Thyroid gland (tissue), 4 donors: ENCODE measurements at regions not wholly inside any gene's neighbourhood (a gene's known extent, or its start where the extent isn't known, plus 50 kb on each side); places are given as distances from the start of the nearest gene placed in this dataset.

Experiments used
- DNase-seq, 2 donors: peaks; one replicate each; pipeline ENCODE4 v3.0.0-alpha.2; 2019
- H3K27ac ChIP-seq, 3 donors: fragments of 200-600 bp; sonication (generic); 1 replicate in 2 of 3; 2 replicates in 1 of 3; pipeline ENCODE4 v1.5.1; 2016 to 2019; ENCODE audit warnings: mild to moderate bottlenecking in 1 of 3, moderate library complexity in 1 of 3
- H3K27me3 ChIP-seq: fragments of 200-600 bp; sonication (generic); one replicate; pipeline ENCODE4 v1.5.1; 2019
- H3K36me3 ChIP-seq, 2 donors: fragments of 200-600 bp; sonication (generic); one replicate each; pipeline ENCODE4 v1.5.1; 2016 to 2019
- H3K4me1 ChIP-seq, 2 donors: fragments of 200-600 bp; sonication (generic); one replicate each; pipeline ENCODE4 v1.5.1; 2017 to 2019
- H3K4me3 ChIP-seq, 3 donors: fragments of 200-600 bp; sonication (generic); replicated peaks in 1 of 3; 1 replicate in 2 of 3; 2 replicates in 1 of 3; pipeline ENCODE4 v1.5.1; 2016; ENCODE audit warnings: mild to moderate bottlenecking in 1 of 3
- H3K9me3 ChIP-seq: fragments of 200-600 bp; sonication (generic); one replicate; pipeline ENCODE4 v1.5.1; 2017
- POLR2A ChIP-seq, 2 donors: fragments of 450-650 bp; IDR thresholded peaks; one replicate each; pipeline ENCODE4 v1.6.1; 2017; ENCODE audit warnings: antibody characterized with exemption in 2 of 2, mild to moderate bottlenecking in 2 of 2, moderate library complexity in 1 of 2
- WGBS, 2 donors: methylation state at CpG; one replicate each; pipeline ENCODE4 v1.1.5; 2017; 5-methylcytosine and 5-hydroxymethylcytosine counted together
- intact Hi-C: fragments of 100-400 bp; cut with DNase I; formaldehyde crosslinking; loops from one replicate; pipeline ENCODE4 v1.15.1; 2023
- TF ChIP-seq, protein P1 (sequence below), 6 experiments: fragments of 200-600 bp in 3 of 6; fragments of 450-650 bp in 3 of 6; sonication (generic) in 3 of 6; IDR thresholded peaks; one replicate each; pipeline ENCODE4 v1.5.1; 2016 to 2019; ENCODE audit warnings: antibody characterized with exemption in 6 of 6, mild to moderate bottlenecking in 2 of 6, inconsistent platforms in 1 of 6, moderate library complexity in 1 of 6

DNA sequence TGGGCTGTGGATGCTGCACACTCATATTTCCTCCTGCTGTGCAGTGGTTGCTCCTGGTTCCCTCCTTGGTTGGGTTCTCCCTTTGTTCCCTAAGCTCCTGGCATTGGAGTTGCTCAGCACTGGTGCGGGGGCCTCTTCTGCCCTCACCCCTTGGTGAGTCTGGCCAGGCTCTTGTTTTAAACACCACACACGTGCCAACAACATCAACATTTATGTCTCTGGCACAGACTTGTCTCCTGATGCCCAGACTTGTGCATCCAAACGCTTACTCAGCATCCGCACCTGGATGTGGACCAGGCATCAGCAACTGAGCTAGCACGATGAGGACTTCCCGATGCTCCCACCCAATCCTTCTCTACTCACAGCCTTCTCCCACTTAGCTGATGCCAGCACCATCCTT is 627.6 kb downstream of the NPHP4 start:
- no peaks in the 10 kb centered on the region for H3K36me3 ChIP-seq
- WGBS, 2 donors, result 82 to 88% methylated on average over 6 of the region's 6 CpGs
- no peaks in the 10 kb centered on the region for H3K9me3 ChIP-seq
- TF ChIP-seq, protein P1, sequence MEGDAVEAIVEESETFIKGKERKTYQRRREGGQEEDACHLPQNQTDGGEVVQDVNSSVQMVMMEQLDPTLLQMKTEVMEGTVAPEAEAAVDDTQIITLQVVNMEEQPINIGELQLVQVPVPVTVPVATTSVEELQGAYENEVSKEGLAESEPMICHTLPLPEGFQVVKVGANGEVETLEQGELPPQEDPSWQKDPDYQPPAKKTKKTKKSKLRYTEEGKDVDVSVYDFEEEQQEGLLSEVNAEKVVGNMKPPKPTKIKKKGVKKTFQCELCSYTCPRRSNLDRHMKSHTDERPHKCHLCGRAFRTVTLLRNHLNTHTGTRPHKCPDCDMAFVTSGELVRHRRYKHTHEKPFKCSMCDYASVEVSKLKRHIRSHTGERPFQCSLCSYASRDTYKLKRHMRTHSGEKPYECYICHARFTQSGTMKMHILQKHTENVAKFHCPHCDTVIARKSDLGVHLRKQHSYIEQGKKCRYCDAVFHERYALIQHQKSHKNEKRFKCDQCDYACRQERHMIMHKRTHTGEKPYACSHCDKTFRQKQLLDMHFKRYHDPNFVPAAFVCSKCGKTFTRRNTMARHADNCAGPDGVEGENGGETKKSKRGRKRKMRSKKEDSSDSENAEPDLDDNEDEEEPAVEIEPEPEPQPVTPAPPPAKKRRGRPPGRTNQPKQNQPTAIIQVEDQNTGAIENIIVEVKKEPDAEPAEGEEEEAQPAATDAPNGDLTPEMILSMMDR (IDR thresholded peaks at IDR 0.05), result no peak
- TF ChIP-seq POLR2A (IDR thresholded peaks at IDR 0.05), result no peak
- H3K27me3 ChIP-seq, result no peaks in the 10 kb centered on the region
- H3K4me3 ChIP-seq, result no peak overlapping the region
- intact Hi-C loops, result no loop called here
- DNase-seq, result no peak
- peaks cover 5 to 8% of the 10 kb centered on the region in 2 donors for H3K4me1 ChIP-seq
- H3K27ac ChIP-seq, result no peak overlapping the region

DNA sequence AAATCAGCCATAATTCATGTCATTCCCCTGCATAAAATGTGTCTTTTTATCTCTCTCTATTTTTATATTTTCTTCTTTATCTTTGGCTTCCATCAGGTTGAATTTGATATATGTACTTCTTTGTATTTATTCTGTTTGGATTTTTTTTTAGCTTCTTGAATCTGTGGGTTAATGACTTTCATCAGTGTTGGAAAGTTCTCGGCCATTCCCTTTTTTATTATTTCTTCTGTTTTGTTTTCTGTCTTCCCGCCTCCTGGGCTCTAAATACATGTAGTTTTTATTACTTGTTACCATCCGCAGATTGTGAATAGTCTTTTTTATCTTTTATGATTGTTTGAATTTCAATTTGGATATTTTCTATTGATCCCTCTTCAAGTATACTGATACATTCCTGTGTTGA is 637.5 kb downstream of the NPHP4 start:
- Histone ChIP-seq H3K4me1 (no peaks in the 10 kb centered on the region), H3K27ac (no peak overlapping the region), H3K36me3 (no peaks in the 10 kb centered on the region), H3K27me3 (no peaks in the 10 kb centered on the region), H3K4me3 (no peak overlapping the region), H3K9me3 (no peaks in the 10 kb centered on the region)
- TF ChIP-seq, protein P1 (IDR thresholded peaks at IDR 0.05), result no peak
- TF ChIP-seq POLR2A (IDR thresholded peaks at IDR 0.05), result no peak
- 80 to 84% methylated on average over 3 of the region's 3 CpGs for WGBS, 2 donors
- intact Hi-C loops, result no loop called here
- DNase-seq, result no peak

DNA sequence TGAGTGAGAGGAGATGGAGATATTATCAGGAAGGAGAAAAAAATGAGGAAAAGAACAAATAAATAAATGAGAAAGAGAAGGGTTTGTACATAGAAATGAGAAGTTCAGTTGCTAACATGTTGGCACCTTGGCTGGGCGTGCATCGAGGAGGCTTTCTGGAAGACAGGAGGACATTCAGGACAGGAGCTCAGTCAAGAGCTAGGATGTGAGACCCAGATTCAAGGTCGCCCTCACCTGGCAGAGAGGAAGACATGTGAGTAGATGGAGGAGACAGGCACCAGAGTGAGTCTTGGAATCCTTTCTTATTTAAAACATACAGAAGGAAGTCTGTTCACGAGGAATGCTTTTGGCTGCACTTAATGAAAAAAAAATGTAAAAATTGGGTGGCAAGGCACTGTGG is 640.9 kb downstream of the NPHP4 start:
- 73 to 74% methylated on average over 4 of the region's 4 CpGs for WGBS, 2 donors

DNA sequence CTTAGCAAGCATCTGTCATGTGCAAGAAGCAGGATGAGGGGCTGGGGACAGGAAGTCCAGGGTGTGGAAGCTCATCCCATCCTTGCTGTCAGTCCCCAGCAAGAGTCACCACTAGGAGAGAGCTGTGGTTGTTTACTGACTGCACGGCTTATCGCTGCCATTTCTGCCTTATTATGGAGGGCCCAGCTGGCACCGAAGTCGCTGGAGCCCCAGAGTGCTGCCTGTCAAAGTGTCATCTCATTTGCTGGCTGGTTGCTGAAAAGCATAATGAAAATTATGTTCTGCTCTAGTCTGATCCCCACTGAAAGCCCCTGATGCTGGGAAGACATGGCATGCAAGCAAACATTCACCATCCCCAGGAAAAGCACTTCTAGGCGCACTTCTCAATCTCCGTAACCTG is 642.7 kb downstream of the NPHP4 start:
- Histone ChIP-seq H3K27me3 (no peaks in the 10 kb centered on the region), H3K4me3 (no peak overlapping the region), H3K4me1 (no peaks in the 10 kb centered on the region), H3K27ac (no peak overlapping the region), H3K36me3 (no peaks in the 10 kb centered on the region), H3K9me3 (no peaks in the 10 kb centered on the region)
- WGBS, 2 donors, result 77 to 91% methylated on average over 6 of the region's 6 CpGs
- intact Hi-C loops, result no loop called here
- no peak for DNase-seq
- TF ChIP-seq, protein P1 (IDR thresholded peaks at IDR 0.05), result no peak
- TF ChIP-seq POLR2A (IDR thresholded peaks at IDR 0.05), result no peak

More for the DNA sequence above, 640.9 kb downstream of the NPHP4 start:
- Histone ChIP-seq H3K4me3 (no peak overlapping the region), H3K27me3 (no peaks in the 10 kb centered on the region), H3K9me3 (no peaks in the 10 kb centered on the region), H3K36me3 (no peaks in the 10 kb centered on the region), H3K4me1 (no peaks in the 10 kb centered on the region), H3K27ac (no peak overlapping the region)
- intact Hi-C loops, result no loop called here
- no peak for DNase-seq
- no peak for TF ChIP-seq POLR2A (IDR thresholded peaks at IDR 0.05)
- TF ChIP-seq, protein P1 (IDR thresholded peaks at IDR 0.05), result no peak

DNA sequence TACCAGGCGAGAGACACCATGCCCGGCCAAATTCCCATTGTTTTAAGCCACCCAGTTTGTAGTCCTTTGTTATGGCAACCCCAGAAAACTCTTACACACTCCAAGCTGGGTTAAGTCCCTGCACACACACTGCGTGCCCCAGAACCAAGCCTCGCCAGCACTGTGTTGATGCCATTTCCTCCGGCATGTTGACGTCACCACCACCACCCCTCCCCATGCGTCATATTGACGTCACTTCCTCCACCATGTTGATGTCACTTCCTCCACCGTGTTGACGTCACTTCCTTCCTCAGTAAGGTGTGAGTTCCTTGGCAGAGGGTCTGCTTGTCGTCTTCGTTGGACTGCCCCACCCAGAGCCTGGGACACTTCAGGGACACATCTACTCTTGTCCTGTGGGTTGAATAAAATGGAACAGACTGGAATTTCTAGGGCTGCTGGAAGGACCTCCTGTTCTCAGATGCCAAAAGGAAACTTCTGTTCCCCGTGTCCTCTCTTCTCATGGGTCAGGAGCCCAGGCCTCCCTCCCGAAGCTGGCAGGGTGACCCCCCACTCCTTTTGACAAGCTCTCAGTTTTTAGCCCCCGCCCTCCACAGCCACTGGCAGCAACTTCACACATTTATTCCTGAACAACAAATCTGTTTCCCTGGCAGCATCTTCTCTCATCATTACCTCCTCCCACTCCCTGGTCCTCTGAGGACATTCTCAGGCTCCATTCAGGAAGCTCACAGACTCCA is 643.3 kb downstream of the NPHP4 start:
- TF ChIP-seq, protein P1 (IDR thresholded peaks at IDR 0.05), result no peak
- no peak for TF ChIP-seq POLR2A (IDR thresholded peaks at IDR 0.05)
- intact Hi-C loops, result no loop called here
- Histone ChIP-seq H3K9me3 (no peaks in the 10 kb centered on the region), H3K36me3 (no peaks in the 10 kb centered on the region), H3K27ac (no peak overlapping the region), H3K27me3 (no peaks in the 10 kb centered on the region), H3K4me1 (no peaks in the 10 kb centered on the region), H3K4me3 (no peak overlapping the region)
- 87 to 89% methylated on average over 15 of the region's 15 CpGs for WGBS, 2 donors
- DNase-seq, result no peak
